ENCODE measurements at regions not wholly inside any gene's neighbourhood (a gene's known extent, or its start where the extent isn't known, plus 50 kb on each side); places are given as distances from the start of the nearest gene placed in this dataset.
A peak's percentile ranks its signal among the peaks of the same experiment; 100 is the strongest.

GRCh38 chr5:33369485-33370465 is 71.0 kb upstream of the TARS1 start:
- DNase-seq (ENCODE audit: low spot score) = peak; percentile 30

GRCh38 chr5:33370466-33370859 is 70.3 kb upstream of the TARS1 start:
- DNase-seq (ENCODE audit: low spot score) = no peak

GRCh38 chr5:33371660-33372059 is 69.1 kb upstream of the TARS1 start:
- no peak for DNase-seq (ENCODE audit: low spot score)

- no peak for DNase-seq (ENCODE audit: low spot score)
These were observed 67.9 kb upstream of the TARS1 start for GRCh38 chr5:33372721-33373472.

GRCh38 chr5:33375900-33376299 is 64.9 kb upstream of the TARS1 start:
- DNase-seq (ENCODE audit: low spot score) = no peak

- no peak for DNase-seq (ENCODE audit: low spot score)
These were observed 61.0 kb upstream of the TARS1 start for GRCh38 chr5:33379757-33380156.

- no peak for DNase-seq (ENCODE audit: low spot score)
These were observed 59.5 kb upstream of the TARS1 start for GRCh38 chr5:33381243-33381642.

Measured in umbilical cord (tissue), 1 donor.